Left colon (tissue), 2 donors: ENCODE measurements at regions not wholly inside any gene's neighbourhood (a gene's known extent, or its start where the extent isn't known, plus 50 kb on each side); places are given as distances from the start of the nearest gene placed in this dataset.
"Not testable (repeated sequence)": the region's sequence is repeated elsewhere in the genome, so short reads cannot be mapped to it uniquely, and the experiment has no call there.

Experiments
- ATAC-seq: fragments of 200-7000 bp; cut with Tn5 transposase; one replicate; pipeline ENCODE4 v1.9.1; 2020; ENCODE audit warnings: mild to moderate bottlenecking, moderate library complexity
- DNase-seq, 2 donors: peaks; one replicate each; pipeline ENCODE4 v3.0.0-alpha.2; 2020
- intact Hi-C, 2 donors: fragments of 100-400 bp; cut with DNase I in 1 of 2; cut with micrococcal nuclease in 1 of 2; formaldehyde crosslinking; loops; one replicate each; pipeline versions ENCODE4 v1.11.2 to v1.14.0; 2022; cut with DNase I, micrococcal nuclease
- donor health status: DM: no; HTN: no; CAD: no.
- donor health status: DM: yes; HTN: yes; CAD: no.

DNA sequence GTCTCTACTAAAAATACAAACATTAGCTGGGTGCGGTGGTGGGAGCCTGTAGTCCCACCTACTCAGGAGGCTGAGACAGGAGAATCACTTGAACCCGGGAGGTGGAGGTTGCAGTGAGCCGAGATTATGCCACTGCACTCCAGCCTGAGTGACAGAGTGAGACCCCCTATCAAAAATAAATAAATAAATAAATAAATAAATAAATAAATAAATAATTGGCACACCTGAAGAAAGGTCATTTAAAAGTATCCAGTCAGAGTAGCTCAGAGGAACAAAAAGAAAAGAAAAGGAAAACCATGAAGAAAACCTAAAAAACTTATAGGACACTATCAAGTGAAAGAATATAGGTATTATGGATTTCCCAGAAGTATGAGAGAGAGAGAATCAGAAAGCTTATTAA, 330.1 kb upstream of the AR start:
- intact Hi-C loops, DNase-seq, ATAC-seq: not testable (repeated sequence)

DNA sequence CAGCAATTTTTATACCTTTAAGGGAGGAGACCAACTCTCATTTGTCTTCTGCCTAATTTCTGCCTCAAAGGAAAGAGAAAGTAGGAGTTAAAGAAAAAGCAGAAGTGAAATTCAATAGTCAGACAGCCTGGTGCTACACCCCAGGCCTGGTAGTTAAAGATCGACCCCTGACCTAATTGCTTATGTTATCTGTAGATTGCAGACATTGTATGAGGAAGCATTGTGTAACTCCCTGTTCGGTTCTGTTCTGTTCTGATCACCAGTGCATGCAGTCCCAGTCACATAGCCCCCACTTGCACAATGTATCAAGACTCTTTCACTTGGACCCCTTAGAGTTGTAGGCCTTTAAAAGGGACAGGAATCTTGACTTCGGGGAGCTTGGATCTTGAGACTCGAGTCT, 335.9 kb upstream of the AR start:
- DNase-seq (no peak), ATAC-seq (no peak)
- intact Hi-C loops: no loop called here

GRCh38 chrX:67159437-67159836, 384.4 kb upstream of the AR start:
- ATAC-seq (no peak), DNase-seq (no peak)
- intact Hi-C loops: no loop called here

DNA sequence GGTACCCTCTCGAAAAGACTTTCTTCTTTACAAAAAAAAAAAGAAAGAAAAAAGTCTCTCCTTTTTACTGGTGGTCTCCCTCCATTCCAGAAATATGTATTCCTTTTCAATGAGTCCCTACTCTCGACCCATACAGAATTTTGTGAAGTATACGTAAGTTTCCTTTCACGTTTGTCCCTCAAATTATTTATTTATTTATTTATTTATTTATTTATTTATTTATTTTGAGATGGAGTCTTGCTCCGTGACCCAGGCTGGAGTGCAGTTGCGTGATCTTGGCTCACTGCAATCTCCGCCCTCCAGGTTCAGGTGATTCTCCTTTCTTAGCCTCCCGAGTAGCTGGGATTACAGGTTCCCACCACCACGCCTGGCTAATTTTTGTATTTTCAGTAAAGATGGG, 429.2 kb upstream of the AR start:
- ATAC-seq: no peak
- intact Hi-C loops: no loop called here
- no peak for DNase-seq

GRCh38 chrX:67105758-67106116, 438.1 kb upstream of the AR start:
- intact Hi-C loops: no loop called here
- DNase-seq (no peak), ATAC-seq (no peak)

DNA sequence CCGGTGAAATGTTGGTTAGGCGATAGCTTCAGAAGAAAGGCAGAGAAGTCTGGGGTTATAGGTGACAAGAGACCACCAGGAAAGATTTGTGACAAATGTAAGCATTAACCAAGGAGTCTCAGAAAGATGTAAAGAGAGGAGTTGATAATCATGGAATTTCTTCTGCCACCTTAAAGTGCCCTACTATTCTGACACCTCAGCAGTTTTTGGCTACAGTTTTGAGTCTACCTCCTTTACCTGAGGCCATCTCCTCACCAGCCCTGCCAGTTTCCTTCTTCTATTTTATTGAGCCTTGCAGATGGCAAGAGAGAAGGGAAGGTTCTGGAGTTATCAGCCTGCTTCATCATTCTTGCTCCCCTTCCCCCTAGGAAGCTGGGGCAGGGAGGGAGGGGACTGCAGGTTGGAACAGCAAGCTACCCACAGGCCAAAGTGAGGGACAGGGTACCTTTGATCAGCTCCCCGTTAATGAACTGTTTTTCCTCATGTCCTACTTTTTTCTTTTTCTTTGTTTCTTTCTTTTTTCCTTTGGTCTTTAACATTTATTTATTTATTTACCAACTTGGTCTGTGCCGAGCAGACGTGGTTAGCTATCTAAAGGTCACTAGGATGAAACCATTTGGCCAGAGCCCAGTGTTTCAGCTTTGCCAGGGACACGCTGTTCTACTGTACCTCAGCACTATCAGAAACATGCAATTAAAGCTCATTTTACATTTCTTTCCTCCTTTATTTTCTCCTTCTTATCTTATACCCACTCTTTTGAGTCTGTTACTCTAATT, 438.7 kb upstream of the AR start:
- ATAC-seq (no peak), DNase-seq (no peak)
- intact Hi-C loops: no loop called here

- ATAC-seq: peak; percentile 26
- no peak for DNase-seq
- intact Hi-C loops: no loop called here
Observed at GRCh38 chrX:67100031-67100884, 443.6 kb upstream of the AR start.

DNA sequence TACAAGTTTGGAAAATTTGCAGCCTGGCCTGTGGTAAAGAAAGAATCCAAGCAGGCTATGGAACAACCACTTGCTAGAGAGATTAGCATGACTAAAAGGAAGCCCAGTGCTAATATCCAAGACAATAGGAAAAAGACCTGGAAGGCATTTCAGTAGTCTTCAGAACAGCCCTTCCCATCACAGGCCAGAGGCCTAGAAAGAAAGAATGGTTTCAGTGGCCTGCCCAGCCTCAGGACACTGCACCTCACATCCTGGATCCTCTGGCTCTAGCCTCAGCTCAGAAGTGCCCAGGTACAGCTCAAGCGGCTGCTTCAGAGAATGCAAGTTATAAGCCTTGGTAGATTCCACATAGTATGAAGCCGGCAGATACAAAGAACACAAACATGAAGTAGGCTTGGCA, 449.8 kb upstream of the AR start:
- DNase-seq: no peak
- no peak for ATAC-seq
- intact Hi-C loops: no loop called here

GRCh38 chrX:67050760-67051159, 411.9 kb upstream of the EDA2R start:
- DNase-seq: no peak
- intact Hi-C loops: no loop called here
- no peak for ATAC-seq

GRCh38 chrX:67044866-67045265, 406.0 kb upstream of the EDA2R start:
- no peak for ATAC-seq
- intact Hi-C loops: no loop called here
- DNase-seq: no peak

GRCh38 chrX:67044029-67044653, 405.3 kb upstream of the EDA2R start:
- DNase-seq (no peak), ATAC-seq (no peak)
- intact Hi-C loops: no loop called here

- ATAC-seq (no peak), DNase-seq (no peak)
- intact Hi-C loops: no loop called here
Observed at GRCh38 chrX:67004451-67004850, 365.6 kb upstream of the EDA2R start.

GRCh38 chrX:66994729-66995128, 355.9 kb upstream of the EDA2R start:
- no peak for ATAC-seq
- intact Hi-C loops: no loop called here
- no peak for DNase-seq

DNA sequence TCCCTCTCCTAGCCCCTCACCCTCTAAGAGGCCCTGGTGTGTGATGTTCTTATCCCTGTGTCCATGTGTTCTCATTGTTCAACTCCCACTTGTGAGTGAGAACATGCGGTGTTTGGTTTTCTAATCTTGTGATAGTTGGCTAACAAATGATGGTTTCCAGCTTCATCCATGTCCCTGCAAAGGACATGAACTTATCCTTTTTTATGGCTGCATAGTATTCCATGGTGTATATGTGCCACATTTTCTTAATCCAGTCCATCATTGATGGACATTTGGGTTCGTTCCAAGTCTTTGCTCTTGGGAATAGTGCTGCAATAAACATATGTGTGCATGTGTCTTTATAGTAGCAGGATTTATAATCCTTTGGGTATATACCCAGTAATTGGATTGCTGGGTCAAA, 353.2 kb upstream of the EDA2R start:
- intact Hi-C loops, ATAC-seq, DNase-seq: not testable (repeated sequence)

DNA sequence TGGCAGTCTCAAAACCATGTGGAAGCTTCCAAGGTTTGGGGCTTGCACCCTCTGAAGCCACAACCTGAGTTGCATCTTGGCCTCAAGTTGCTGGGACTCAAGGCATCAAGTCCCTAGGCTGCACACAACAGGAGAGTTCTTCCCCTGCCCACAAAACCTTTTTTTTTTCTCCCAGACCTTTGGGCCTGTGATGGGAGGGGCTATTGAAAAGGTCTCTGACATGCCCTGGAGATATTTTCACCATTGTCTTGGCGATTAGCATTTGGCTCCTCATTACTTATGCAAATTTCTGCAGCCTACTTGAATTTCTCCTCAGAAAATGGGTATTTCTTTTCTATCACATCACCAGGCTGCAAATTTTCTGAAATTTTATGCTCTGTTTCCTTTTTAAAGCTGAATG, 349.5 kb upstream of the EDA2R start:
- no peak for DNase-seq
- intact Hi-C loops: no loop called here
- ATAC-seq: no peak

- ATAC-seq: no peak
- intact Hi-C loops: no loop called here
- DNase-seq: no peak
Observed at GRCh38 chrX:66961665-66962064, 322.8 kb upstream of the EDA2R start.

GRCh38 chrX:66931713-66932112, 292.8 kb upstream of the EDA2R start:
- DNase-seq (no peak), ATAC-seq (no peak)
- intact Hi-C loops: no loop called here

GRCh38 chrX:66930516-66930915, 291.6 kb upstream of the EDA2R start:
- intact Hi-C loops, DNase-seq, ATAC-seq: not testable (repeated sequence)

GRCh38 chrX:66920296-66920695, 281.4 kb upstream of the EDA2R start:
- intact Hi-C loops: no loop called here
- no peak for ATAC-seq
- no peak for DNase-seq

DNA sequence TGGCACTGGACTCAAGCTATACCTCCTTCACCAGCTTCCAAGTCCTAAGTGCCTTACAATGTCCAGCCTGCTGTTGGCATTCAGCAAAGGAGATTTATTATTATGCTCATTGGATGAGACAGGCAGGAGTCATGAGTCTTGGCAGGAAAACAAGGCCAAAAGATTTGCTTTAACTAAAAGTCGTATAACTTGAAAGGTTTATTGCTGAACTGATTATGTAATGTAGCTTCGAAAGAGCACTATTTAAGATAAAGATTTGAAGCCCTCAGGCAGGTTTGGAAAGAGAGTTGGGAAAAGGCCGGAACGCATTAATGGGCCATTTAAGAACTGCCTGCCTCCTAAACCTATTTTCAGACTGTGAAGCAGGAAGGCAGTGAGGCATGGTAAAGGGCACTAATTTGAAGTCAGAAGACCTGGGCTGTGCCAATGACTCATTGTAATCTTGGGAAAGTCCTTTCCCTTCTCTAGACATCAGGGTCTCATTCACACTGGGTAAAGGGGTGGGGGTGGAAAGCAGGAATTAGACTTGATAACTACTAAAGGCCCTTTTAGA, 280.5 kb upstream of the EDA2R start:
- peak; percentile 72 for ATAC-seq
- intact Hi-C loops: no loop called here
- DNase-seq: no peak
